Peyer's patch (tissue), 4 donors: ENCODE measurements at regions not wholly inside any gene's neighbourhood (a gene's known extent, or its start where the extent isn't known, plus 50 kb on each side); places are given as distances from the start of the nearest gene placed in this dataset.

ENCODE experiments used
- CTCF ChIP-seq, 6 experiments: fragments of 450-650 bp in 4 of 6; fragments of 200-600 bp in 2 of 6; sonication (generic) in 1 of 6; IDR thresholded peaks; one replicate each; pipeline ENCODE4 v1.5.1; 2017 to 2019; ENCODE audit warnings: antibody characterized with exemption in 6 of 6, mild to moderate bottlenecking in 3 of 6, moderate library complexity in 1 of 6
- POLR2A ChIP-seq, 2 donors: fragments of 450-650 bp; IDR thresholded peaks; one replicate each; pipeline ENCODE4 v1.5.1; 2017; ENCODE audit warnings: antibody characterized with exemption in 2 of 2, mild to moderate bottlenecking in 2 of 2, moderate library complexity in 2 of 2

DNA sequence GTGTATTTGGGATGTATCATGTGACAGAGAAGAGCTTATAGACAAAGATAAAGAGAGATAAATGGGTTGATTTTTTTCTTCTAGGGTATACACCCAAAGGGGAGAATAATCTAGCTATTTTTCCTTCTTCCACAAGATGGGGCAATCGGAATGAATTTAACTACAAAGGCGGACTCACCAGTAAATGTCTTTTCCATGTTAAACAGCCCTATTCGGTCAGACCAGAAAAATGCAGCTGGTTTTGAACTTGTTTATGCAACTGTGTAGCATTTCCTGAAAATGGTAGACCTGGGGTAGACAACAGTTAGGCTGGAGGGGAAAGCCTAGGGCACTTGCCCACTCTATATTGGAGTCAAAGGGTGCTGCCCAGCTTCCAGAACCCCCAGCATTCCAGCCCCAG is 477.1 kb downstream of the TOX3 start:
- TF ChIP-seq CTCF (IDR thresholded peaks at IDR 0.05) (peak in 4 of 6 experiments; percentile 10 to 54 (median 49)), POLR2A (IDR thresholded peaks at IDR 0.05) (no peak)
